ENCODE measurements at regions not wholly inside any gene's neighbourhood (a gene's known extent, or its start where the extent isn't known, plus 50 kb on each side); places are given as distances from the start of the nearest gene placed in this dataset.

GRCh38 chr4:14257903-14258302 is 630.4 kb upstream of the BOD1L1 start:
- TF ChIP-seq CTCF (conservative IDR thresholded peaks at IDR 0.05) = no peak
- no peak for TF ChIP-seq EZH2 (IDR thresholded peaks at IDR 0.05; ENCODE audit: low read depth)
